Muscle of arm (tissue), 1 donor: ENCODE measurements at regions not wholly inside any gene's neighbourhood (a gene's known extent, or its start where the extent isn't known, plus 50 kb on each side); places are given as distances from the start of the nearest gene placed in this dataset.
"Not testable (repeated sequence)": the region's sequence is repeated elsewhere in the genome, so short reads cannot be mapped to it uniquely, and the experiment has no call there.

Experiments
- DNase-seq: peaks from one replicate; pipeline ENCODE4 v3.0.0-alpha.2; 2013

DNA sequence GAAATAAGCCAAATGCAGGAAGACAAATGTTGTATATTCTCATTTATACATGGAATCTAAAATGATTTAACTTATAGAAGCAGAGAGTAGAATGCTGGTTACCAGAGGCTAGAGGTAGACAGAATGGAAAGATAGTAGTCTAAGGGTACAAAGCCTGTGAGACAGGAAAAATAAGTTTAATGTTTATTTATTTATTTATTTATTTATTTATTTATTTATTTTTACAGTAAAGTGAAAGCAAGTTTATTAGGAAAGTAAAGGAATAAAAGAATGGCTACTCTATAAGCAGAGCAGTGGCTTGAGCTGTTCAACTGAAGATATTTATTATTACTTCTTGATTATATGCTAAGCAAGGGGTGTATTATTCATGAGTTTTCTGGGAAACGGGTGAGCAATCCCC is 203.2 kb downstream of the LAS1L start:
- DNase-seq = no peak

DNA sequence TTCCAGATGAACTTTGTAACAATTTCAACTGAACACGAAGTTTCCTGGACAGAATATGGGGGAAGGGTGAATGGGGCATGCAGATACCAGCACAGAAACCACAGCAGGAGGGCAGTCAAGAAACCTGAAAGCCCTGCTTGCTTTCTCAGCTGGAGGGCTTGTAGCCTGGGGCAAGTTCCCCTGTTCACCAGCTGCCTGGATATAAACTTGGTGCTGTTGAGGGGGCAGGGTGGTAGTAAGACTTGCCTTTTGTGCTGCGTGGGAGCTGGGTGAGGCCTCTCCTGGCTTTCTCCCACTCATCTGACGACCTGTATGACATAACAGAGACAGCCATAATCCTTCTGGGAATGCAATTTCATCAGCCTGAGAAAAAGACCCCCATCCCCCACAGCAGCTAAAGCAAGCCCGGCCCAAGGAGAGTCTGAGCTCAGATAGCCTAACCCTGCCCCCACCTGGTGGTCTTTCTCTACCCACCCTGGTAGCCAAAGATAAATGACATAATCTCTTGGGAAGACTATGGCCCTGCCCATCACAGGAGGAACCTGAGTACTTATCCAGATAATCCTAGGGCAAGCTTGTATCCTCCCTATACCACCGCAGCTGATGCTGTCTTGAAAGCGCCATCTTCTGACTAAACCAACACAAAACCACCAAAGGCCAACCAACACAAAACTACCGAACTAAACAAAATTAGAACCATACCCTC is 234.3 kb downstream of the LAS1L start:
- DNase-seq = no peak

DNA sequence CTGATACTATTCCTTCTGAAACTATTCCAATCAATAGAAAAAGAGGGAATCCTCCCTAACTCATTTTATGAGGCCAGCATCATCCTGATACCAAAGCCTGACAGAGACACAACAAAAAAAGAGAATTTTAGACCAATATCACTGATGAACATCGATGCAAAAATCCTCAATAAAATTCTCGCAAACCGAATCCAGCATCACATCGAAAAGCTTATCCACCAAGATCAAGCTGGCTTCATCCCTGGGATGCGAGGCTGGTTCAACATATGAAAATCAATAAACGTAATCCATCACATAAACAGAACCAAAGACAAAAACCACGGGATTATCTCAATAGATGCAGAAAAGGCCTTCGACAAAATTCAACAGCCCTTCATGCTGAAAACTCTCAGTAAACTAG is 251.7 kb downstream of the LAS1L start:
- DNase-seq = not testable (repeated sequence)

DNA sequence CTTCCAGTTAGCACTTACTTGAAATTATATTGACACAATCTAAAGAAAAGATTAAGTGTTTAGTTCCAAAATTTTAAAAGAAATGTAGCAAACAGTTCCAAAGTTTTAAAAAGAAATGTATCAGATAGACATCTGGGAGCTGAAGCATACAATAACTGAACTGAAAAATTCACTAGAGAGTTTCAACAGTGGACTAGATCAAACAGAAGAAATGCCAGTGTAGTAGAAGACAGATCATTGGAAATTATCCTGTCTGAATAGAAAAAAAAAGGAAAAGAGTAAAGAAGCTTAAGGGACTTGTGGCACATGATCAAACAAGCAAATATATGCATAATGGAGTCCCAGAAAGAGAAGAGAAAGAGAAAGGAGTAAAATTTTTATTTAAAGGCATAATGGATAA is 261.4 kb downstream of the LAS1L start:
- DNase-seq = no peak

DNA sequence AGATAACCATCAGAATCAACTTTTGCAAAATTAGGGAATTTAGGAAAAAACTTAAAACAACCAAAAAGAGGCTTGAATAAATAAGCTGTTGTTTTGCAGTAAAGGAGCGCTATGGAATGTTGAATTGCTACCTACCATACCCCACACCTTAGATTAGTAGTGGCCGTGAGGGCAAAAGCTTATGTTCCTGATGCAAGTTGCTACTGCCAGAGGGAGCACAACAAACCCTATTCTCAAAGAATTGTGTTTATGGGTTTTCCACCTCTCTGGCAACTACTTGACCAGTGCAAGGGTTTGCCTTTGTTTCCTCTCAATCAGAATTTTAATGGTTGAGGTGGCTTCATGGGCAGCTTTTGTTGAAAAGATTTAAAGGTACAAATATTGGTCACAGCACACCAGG is 268.1 kb downstream of the LAS1L start:
- no peak for DNase-seq

DNA sequence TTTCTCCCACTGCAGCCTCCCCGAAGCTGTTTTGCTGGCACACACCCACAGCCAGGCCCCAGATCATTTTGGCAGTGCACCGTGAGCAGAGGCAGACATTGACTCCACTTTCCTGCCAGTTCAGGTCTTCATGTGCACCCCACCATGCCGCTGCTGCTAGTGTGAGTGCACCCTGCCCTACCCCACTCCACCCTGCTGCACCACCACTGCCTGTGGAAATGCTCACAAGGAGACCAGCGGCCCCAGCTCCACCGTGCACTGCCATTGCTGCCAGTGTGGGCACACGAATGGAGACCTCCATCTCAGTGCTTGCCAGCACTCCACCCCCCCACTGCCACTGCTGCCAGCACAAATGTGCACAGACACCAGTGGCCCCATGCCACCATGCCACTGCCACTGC is 277.6 kb upstream of the ZC4H2 start:
- DNase-seq = no peak

DNA sequence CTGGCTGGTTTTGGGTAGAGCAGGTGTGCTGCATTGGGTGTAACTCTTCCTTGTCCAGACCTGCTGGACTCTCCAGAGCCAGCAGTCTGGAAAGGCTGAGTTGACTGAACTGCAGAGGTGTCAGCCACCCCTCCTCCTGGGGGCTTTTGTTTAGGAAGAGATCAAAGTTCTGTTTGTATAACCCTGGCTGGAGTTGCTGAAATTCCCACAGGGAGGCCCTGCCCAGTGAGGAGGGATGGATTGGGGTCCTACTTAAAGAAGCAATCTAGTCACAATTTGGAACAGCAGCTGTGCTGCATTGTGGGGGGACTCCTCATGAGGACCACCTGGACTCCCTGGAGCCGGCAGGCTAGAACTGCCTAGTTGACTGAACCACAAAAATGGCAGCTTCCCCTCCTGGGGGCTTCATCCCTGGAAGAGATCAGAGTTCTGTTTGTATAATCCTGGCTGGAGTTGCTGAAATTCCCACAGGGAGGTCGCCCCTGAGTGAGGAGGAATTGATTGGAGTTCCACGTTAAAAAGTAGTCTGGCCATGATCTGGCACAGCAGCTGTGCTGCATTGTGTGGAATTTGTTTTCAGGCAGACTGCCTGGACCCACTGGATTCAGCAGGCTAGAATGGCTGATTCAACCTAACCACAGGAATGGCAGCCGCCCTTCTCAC is 264.9 kb upstream of the ZC4H2 start:
- no peak for DNase-seq

DNA sequence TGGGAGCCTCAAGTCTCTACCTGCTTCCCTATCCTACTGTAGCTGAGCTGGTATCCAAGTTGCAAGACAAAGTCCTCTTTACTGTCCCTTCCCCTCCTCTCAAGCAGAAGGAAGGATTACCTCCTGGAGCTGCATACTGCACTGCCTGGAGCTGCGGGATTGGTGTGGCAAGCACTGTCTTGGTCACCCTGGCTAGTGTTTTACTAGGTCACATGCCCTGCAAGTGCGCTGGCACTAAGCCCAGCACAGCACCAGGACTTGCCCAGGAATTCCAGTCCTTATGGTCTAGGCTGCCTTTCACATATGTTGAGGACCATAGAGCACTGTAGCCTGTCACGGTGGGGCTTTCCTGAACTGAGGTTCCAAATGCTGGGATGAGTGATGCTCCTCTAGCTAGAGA is 227.3 kb upstream of the ZC4H2 start:
- DNase-seq = no peak

DNA sequence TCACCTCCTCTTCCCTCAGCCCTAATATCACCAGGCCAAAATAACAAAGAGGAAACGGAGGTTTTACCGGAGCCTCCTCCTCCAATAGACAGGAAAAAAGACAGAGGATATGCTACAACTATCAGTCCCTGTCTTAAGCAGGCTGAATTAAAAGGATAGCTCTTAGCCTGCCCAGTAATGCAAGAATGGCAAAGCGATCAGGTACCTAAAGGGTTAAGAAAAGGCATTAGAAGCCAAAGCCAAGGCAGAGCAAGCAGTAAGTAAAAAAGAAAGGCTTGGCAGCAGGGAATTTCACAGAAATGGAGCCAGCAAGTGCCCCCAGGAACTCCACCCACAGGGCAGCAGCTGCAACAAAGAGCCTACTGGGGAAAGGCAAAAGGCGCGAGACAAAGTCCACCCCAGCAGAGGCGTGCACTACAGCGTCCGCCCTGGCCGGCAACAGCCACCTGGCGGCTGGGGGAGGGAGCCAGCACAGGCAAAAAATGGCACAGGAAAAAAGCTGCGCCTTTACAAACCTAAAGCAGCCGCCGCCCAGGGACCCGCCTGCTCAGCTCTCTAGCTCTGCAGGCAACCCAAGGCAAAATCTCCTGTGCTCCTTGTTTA is 220.6 kb upstream of the ZC4H2 start:
- peak; percentile 2 for DNase-seq

DNA sequence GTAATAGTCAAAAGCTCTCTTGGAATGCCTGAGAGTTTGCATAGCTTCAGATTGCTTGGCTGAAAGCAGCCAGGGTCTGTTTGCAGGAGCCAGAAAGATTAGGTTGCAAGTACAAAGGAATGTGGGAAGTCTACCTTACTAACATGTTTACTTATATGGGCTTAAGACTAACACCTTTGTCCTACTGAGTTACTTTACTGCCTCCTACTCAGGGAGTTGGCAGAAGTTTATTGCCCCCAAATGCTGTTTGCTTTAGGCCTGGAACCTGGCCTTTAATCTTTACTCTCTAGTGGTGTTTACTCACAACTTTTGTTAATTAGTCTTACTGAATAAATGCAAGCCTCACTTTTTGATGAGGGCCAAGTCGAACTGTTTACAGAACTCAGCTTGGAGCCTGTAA is 219.4 kb upstream of the ZC4H2 start:
- DNase-seq = no peak

DNA sequence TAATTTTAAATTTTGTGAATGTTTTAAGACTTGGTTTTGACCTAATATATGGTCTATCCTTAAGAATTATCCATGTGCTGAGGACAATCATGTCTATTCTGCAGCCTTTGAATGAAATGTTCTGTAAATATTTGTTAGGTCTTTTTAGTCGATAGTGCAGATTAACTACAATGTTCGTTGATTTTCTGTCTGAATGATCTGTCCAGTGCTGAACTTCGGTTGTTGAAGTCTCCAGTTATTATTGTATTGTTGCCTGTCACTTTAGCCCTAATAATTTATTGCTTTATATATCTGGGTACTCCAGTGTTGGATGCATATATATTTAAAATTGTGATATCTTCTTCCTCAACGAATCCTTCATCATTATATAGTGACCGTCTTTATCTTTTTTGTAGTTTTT is 218.3 kb upstream of the ZC4H2 start:
- DNase-seq = no peak

DNA sequence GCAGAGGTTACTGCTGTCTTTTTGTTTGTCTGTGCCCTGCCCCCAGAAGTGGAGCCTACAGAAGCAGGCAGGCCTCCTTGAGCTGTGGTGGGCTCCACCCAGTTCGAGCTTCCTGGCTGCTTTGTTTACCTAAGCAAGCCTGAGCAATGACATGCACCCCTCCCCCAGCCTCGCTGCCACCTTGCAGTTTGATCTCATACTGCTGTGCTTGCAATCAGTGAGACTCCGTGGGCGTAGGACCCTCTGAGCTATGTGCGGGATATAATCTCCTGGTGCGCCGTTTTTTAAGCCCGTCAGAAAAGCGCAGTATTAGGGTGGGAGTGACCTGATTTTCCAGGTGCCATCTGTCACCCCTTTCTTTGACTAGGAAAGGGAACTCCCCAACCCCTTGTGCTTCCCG is 187.1 kb upstream of the ZC4H2 start:
- not testable (repeated sequence) for DNase-seq

DNA sequence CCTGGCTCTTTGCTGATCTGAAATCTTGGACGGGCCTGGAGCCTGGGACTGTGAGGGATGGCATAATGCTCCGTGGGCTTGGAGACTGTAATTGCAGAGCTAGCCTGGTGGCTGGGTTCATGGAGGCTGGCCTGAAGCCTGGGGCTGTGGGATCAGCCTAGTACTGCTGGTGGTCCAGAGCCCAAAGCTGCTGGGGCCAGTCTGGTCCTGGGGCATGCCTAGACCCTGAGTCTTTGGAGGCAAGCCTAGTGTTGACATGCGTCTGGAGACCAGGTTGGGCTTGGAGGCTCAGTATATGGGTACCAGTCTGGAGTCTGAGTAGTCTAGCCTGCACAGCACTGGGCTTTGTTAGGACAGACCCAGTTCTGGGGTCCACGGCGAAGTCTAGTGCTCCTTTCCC is 172.0 kb upstream of the ZC4H2 start:
- DNase-seq = no peak

DNA sequence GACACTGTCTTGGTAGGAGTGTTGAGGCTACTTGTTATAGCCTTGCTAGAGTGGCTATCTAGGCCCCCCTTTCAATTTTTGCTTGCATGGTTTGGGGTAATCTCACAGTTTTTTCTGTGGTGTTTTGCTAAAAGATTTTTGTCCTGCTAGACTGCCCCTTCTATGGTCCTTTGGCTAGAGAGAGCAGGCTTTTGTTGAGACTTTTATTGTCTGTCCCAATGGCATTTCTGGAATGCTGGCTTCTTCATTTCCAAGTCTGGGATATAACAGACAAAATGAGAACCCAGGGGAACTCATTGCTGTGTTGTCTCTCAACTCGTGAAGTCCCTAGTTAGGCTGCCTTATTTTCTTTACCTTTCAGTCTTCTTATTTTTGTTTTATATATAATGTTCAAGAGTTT is 160.2 kb upstream of the ZC4H2 start:
- DNase-seq = no peak

DNA sequence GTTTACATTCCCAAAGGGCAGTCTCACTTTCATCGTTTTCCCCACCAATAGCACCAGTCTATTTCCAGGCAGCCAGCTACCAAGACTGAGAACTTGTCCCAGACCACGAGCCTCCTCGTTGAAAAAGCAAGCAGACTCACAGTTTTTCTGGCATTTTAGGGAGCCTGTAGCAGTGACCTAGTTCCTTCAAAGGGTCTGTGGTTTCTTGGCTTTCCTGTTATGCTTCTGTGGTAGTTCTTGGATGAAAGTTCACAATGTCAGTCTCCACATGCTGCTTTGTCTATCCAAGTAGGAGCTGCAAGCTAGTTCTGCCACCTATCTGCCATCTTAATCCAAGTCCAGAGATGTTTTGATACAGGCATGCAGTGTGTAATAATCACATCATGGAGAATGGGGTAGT is 151.6 kb upstream of the ZC4H2 start:
- DNase-seq = no peak

DNA sequence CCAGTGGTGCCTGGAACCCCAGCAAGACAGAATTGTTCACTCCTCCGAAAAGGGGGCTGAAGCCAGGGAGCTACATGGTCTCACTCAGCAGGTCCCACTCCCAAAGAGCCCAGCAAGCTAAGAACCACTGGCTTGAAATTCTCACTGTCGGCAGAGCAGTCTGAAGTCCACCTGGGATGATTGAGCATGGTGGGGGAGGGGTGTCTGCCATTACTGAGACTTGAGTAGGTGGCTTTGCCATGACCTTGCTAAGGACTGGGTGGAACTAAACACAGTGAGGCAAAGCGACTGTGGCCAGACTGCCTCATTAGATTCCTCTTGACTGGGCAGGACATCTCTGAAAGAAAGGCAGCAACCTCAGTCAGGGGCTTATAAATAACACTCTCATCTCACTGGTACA is 122.6 kb upstream of the ZC4H2 start:
- no peak for DNase-seq

DNA sequence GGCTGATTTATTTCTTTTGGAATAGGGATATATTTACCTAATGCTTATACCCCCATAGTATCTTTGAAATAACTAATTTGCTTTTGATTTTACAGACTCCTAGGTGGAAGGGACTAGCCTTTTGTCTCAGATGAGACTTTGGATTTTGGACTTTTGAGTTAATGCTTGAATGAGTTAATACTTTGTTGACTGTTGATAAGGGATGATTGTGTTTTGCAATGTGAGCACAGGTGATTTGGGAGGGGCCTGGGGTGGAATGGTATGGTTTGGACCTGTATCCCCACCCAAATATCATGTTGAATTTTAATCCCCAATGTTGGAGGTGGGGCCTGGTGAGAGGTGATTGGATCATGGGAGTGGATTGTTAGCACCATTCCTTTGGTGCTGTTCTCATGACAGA is 117.4 kb upstream of the ZC4H2 start:
- DNase-seq = no peak

DNA sequence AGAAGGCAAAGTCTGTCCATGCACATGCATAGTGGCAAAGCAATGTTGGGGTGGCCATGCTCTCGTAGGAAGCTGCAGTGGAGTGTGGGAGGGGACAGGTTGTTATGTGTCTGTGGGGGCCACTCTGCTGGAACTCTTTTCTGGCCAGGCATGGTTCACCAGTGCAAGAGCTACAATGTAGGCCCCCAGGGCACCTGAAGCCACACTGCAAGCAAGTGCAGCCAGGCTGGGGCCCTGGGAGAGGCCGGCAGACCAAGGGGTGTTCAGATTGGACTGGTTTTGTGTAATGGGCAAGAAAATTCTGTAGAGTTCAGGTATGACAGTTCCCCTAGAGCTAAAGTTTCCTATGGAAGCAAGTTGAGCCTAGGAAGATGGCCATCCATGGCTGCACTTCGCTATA is 97.0 kb upstream of the ZC4H2 start:
- no peak for DNase-seq

DNA sequence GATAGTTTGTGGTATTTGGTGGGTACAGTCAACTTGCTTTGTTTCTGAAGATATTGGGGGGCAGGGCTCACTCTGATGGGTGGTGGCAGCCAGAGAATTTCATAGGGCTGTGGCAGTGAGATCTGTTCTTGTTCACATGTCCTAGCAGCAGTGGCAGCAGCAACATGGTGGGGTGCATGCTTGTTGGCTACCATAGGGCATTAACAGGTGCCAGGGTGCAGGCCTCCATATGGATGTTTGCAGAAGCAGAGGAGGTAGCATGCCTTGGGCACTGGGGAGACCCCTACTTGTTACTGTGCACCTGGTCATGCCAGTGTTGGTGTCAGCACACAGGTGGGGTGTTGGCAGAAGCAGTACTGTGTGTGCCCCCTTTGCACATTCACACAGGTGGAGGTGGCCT is 96.3 kb upstream of the ZC4H2 start:
- no peak for DNase-seq

DNA sequence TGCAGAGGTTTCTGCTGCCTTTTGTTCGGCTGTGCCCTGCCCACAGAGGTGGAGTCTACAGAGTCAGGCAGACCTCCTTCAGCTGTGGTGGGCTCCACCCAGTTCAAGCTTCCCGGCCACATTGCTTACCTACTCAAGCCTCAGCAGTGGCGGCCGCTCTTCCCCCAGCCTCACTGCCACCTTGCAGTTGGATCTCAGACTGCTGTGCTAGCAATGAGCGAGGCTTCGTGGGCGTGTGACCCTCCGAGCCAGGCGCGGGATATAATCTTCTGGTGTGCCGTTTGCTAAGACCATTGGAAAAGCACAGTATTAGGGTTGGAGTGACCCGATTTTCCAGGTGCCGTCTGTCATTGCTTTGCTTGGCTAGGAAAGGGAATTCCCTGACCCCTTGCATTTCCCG is 82.4 kb upstream of the ZC4H2 start:
- not testable (repeated sequence) for DNase-seq

DNA sequence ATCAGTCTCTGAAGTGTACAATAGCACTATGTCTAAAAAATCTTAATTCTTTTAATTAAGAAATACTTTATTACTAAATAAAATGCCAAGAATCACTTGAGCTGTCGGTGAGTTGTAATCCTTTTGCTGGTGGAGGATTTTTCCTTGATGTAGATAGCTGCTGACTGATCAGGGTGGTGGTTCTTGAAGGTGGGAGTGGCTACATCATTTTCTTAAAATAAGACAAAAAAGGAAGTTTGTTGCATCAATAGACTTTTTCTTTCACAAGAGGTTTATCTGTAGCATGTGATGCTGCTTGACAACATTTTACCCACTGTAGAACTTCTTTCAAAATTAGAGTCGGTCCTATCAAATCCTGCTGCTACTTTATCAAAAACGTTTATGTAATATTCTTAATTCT is 68.8 kb upstream of the ZC4H2 start:
- no peak for DNase-seq

DNA sequence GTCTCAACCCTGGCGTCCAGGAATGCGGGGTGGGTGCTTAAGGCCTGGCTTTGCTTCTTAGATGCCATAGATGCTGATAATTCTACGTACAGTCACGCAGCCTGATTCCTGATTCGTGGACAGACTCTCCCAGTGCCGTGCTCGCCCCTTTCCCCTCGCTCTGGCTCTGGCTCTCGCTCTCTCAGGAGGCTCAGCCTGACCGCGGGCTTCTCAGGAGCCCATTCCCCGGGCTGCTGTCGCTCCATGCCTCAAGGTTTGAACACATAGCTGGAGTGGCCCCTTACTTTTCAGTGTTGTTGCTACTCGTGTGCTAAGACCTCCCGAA is 59.2 kb upstream of the ZC4H2 start:
- peak; percentile 41 for DNase-seq

DNA sequence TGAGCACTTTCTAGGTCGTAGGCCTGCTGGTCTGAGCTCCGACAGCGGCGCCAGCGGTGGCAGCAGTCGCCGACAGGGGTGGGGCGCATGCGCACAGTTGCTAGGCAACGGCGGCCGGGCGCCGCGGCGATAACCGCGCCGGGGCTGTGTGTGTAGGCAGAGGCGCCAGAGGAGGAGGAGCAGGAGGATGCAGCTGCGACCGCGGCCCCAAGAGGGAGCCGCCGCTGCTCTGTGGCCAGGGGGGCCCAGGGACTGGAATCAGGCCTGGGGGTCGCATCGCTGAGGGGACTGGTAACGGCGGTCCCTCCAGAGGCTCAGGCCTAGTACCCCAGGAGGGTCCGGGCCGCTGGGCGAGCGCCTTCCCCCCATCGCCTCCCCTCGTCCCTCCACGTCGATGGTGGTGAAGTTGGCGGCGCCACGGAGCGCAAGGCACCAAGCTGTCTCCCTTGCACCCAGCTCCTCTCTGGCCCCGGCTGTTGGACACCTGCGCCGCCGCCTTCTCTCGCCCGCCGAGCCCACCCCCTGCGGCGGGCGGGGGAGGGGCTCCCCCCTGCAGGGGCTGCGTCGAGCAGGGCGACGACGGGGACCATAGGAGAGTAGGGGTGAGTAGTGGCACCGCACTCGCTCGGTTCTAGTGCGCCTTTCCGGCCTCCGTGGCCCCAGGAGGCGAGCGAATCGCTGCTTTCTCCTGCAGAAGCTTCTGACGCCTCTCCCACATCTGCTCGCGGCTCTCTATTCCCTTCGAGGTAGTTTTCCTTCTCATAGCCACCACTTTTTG is 58.6 kb upstream of the ZC4H2 start, which contains the start of gene ZC3H12B:
Gene ZC3H12B (plus strand): TSS at position 159 of the 778 bp plus-strand sequence.
- peak; percentile 83 for DNase-seq
